ENCODE measurements at regions not wholly inside any gene's neighbourhood (a gene's known extent, or its start where the extent isn't known, plus 50 kb on each side); places are given as distances from the start of the nearest gene placed in this dataset. TPM values are rescaled to one million over a fixed set of nuclear protein-coding genes. Genes with fewer than 3 reads are reported as not detected.
"Not testable (repeated sequence)": the region's sequence is repeated elsewhere in the genome, so short reads cannot be mapped to it uniquely, and the experiment has no call there.

DNA sequence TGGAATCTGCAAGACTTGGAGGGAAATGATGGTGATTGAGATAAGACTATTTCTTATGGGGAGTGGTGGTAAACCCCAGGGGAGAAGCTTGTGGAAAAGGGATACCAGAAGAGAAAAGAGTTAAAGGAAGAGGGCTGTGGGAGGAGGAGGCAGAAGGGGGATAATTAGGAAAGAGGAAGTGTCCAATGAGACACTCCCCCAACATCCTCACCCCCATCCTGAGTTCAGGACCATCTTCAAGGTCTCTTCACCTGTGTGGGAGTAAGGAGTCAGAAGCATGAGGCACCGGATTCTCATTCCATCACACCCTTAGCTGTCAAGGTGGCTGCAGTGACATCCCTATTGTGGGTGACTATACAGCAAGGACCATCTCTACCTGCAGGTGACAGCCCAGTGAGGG lies 106.6 kb upstream of the POC5 start:
- no peaks in the 10 kb centered on the region for H3K36me3 ChIP-seq
- TF ChIP-seq EP300 (IDR thresholded peaks at IDR 0.05) (no peak), CTCF (IDR thresholded peaks at IDR 0.05) (no peak), POLR2A (IDR thresholded peaks at IDR 0.05) (no peak)

GRCh38 chr5:75818661-75819060 lies 101.4 kb upstream of the POC5 start:
- Histone ChIP-seq H3K4me3 (no peak overlapping the region), H3K36me3 (no peaks in the 10 kb centered on the region), H3K9me3 (peaks cover 0 to 3% (median 0%) of the 10 kb centered on the region in 4 donors), H3K27me3 (no peaks in the 10 kb centered on the region), H3K27ac (no peak overlapping the region), H3K4me1 (no peaks in the 10 kb centered on the region)
- no peak for TF ChIP-seq CTCF (IDR thresholded peaks at IDR 0.05)
- no peak for TF ChIP-seq POLR2A (IDR thresholded peaks at IDR 0.05)
- no peak for TF ChIP-seq EP300 (IDR thresholded peaks at IDR 0.05)
- DNase-seq (ENCODE audit: low spot score in 2 of 2), result no peak
- WGBS, 2 donors, result 98% methylated on average over 2 of the region's 2 CpGs

More for the DNA sequence above, 106.6 kb upstream of the POC5 start:
- Histone ChIP-seq H3K27me3 (no peaks in the 10 kb centered on the region), H3K4me3 (no peak overlapping the region), H3K27ac (no peak overlapping the region), H3K9me3 (no peaks in the 10 kb centered on the region), H3K4me1 (no peaks in the 10 kb centered on the region)
- 91 to 92% methylated on average over 1 of the region's 1 CpG for WGBS, 2 donors
- DNase-seq (ENCODE audit: low spot score in 2 of 2), result no peak

- not testable (repeated sequence) for H3K4me3 ChIP-seq
- 83 to 94% methylated on average over 5 to 6 of the region's 6 CpGs for WGBS, 2 donors
Measured at GRCh38 chr5:75799695-75800094, 82.5 kb upstream of the POC5 start.

DNA sequence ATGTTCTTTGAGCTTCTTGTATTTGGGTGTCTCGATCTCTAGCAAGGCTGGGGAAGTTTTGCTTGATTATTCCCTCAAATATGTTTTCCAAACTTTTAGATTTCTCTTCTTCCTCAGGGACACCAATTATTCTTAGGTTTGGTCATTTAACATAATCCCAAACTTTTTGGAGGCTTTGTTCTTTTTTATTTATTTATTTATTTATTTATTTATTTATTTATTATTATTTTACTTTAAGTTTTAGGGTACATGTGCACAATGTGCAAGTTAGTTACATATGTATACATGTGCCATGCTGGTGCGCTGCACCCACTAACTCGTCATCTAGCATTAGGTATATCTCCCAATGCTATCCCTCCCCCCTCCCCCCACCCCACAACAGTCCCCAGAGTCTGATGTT lies 52.1 kb upstream of the POC5 start:
- 84 to 88% methylated on average over 3 of the region's 3 CpGs for WGBS, 2 donors
- H3K4me1 ChIP-seq; H3K27me3 ChIP-seq; H3K4me3 ChIP-seq; H3K27ac ChIP-seq; H3K36me3 ChIP-seq; DNase-seq (ENCODE audit: low spot score in 2 of 2): not testable (repeated sequence)
- H3K9me3 ChIP-seq, result peaks cover 0 to 29% (median 2%) of the 10 kb centered on the region in 4 donors

More at GRCh38 chr5:75799695-75800094, 82.5 kb upstream of the POC5 start:
- not testable (repeated sequence) for H3K4me1 ChIP-seq; H3K27ac ChIP-seq; DNase-seq (ENCODE audit: low spot score in 2 of 2); H3K36me3 ChIP-seq; H3K27me3 ChIP-seq
- H3K9me3 ChIP-seq, result peaks cover 0 to 40% (median 0%) of the 10 kb centered on the region in 4 donors

Small RNAs in the stretch of these regions (small RNA-seq; reads per million reads assigned to genes)
- gene AC108120.2, result not detected
